Right cardiac atrium (tissue), 5 donors: ENCODE measurements at regions not wholly inside any gene's neighbourhood (a gene's known extent, or its start where the extent isn't known, plus 50 kb on each side); places are given as distances from the start of the nearest gene placed in this dataset.

Experiments used
- ATAC-seq, 2 donors: fragments of 200-7000 bp; cut with Tn5 transposase; one replicate each; pipeline versions ENCODE4 v1.8.0 to v1.9.1; 2020; ENCODE audit warnings: moderate library complexity in 2 of 2, mild to moderate bottlenecking in 1 of 2
- DNase-seq, 3 donors: peaks; one replicate each; pipeline ENCODE4 v3.0.0-alpha.2; 2020
- H3K27ac ChIP-seq: one replicate; pipeline ENCODE4 v1.5.1; 2013; ENCODE audit warnings: mild to moderate bottlenecking, low read length, control low read depth, moderate library complexity
- H3K27me3 ChIP-seq: one replicate; pipeline ENCODE4 v1.6.1; 2013; ENCODE audit not compliant: control insufficient read depth, insufficient read depth
- H3K4me1 ChIP-seq: one replicate; pipeline ENCODE4 v1.6.1; 2013; ENCODE audit warnings: low read length; ENCODE audit not compliant: control insufficient read depth, insufficient read depth
- H3K4me3 ChIP-seq: one replicate; pipeline ENCODE4 v1.5.1; 2013; ENCODE audit warnings: low read length, control low read depth
- H3K9me3 ChIP-seq: one replicate; pipeline ENCODE4 v1.6.1; 2013; ENCODE audit warnings: low read length; ENCODE audit not compliant: control insufficient read depth
- WGBS: extraction: QIAGEN DNeasy Blood & Tissue Kit; methylation state at CpG from one replicate; pipeline ENCODE4 v1.1.7; 2013; 5-methylcytosine and 5-hydroxymethylcytosine counted together
- intact Hi-C, 4 donors: fragments of 100-400 bp; cut with DNase I; formaldehyde crosslinking; loops; one replicate each; pipeline versions ENCODE4 v1.11.0 to v1.14.0; 2022 to 2023
- donor health status: healthy with polysubstance abuse.
- donor health status: DM: no; HTN: yes; CAD: no.
- donor health status: DM: no; HTN: no; CAD: no.
- donor health status: DM: no; HTN: yes; CAD: no; lungs with severe emphysema.
- donor health status: DM: yes; HTN: yes; CAD: no.

DNA sequence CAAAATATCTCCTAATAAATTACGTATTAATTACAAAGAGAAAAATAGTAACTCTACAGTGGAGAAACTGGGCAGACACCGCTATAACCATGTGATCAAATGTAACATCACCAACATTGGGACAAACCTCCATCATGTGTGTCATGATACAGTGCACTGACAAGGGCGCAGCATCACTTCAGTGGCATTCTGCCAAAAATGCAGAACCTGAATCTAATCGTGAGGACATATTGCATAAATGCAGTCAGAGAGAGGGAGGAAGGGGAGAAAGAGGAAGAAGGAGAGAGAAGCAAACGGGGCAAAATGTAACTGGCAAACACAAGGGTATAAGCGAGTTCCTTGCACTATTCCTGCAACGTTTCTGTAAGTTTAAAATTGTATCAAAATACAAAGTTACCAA lies 74.2 kb upstream of the MARCHF10 start:
- Histone ChIP-seq H3K4me1 (no peaks in the 10 kb centered on the region), H3K4me3 (no peak overlapping the region), H3K9me3 (no peaks in the 10 kb centered on the region), H3K27ac (no peak overlapping the region), H3K27me3 (peaks cover 4% of the 10 kb centered on the region)
- 77% methylated on average over 7 of the region's 7 CpGs for WGBS
- intact Hi-C loops, result no loop called here
- ATAC-seq (no peak), DNase-seq (no peak)

DNA sequence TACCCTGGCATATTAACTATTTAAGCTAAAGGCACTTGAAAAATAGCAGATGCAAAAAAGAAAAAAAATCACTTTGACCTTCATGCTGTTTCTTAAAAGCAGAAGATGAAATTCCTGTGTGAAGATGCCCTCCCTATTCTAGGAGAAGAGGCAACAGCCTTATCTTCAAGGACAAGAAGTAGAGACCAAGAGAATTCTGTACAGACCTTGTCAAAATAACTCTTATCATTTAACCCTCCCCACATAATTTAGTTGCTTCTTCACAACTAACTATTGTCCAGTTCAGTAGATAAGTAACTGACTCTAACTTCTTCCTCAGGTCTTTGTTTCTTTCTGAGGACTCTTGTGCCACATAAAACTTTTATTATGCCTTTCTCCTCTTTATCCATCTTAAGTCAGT lies 72.0 kb upstream of the MARCHF10 start:
- H3K4me1 ChIP-seq, result no peaks in the 10 kb centered on the region
- no peaks in the 10 kb centered on the region for H3K9me3 ChIP-seq
- ATAC-seq (no peak), DNase-seq (no peak)
- H3K27ac ChIP-seq, result no peak overlapping the region
- peaks cover 4% of the 10 kb centered on the region for H3K27me3 ChIP-seq
- no peak overlapping the region for H3K4me3 ChIP-seq
- intact Hi-C loops, result no loop called here

DNA sequence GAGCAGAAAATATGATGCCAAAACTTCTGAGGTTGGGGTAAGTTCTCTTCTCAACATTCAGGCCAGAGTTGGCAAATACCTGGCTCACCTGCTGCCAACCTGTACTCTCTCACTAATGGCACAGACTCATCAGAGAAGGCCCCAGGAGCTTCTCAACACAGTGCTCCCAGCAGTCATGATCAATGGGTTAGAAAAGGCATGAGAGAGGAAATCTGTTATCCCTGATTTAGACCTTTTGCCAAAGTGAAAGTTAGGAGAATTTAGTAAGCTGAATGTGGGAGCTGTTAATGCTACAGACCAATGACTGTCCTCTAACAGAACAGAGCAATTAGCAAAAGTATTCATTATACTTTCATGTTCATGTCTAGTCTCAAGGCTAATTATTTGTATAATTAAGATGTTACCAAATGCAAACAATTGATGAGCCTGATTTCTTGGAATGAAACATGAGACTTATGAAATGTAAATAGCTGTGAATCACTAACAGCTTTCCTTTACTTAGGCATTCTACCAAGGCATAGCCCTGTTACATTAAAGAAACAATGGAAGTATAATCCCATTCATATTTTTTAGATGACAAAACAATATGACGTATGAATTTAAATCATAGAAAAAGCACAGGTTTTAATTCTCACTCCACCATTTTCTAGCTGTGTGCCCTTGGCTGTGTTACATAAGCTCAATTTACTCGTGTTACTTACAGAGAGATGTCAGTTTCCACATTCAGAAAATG lies 68.7 kb upstream of the MARCHF10 start:
- Histone ChIP-seq H3K27me3 (peaks cover 4% of the 10 kb centered on the region), H3K9me3 (no peaks in the 10 kb centered on the region), H3K27ac (no peak overlapping the region), H3K4me3 (no peak overlapping the region), H3K4me1 (no peaks in the 10 kb centered on the region)
- no peak for DNase-seq
- 88% methylated on average over 2 of the region's 2 CpGs for WGBS
- no peak for ATAC-seq
- intact Hi-C loops, result no loop called here

DNA sequence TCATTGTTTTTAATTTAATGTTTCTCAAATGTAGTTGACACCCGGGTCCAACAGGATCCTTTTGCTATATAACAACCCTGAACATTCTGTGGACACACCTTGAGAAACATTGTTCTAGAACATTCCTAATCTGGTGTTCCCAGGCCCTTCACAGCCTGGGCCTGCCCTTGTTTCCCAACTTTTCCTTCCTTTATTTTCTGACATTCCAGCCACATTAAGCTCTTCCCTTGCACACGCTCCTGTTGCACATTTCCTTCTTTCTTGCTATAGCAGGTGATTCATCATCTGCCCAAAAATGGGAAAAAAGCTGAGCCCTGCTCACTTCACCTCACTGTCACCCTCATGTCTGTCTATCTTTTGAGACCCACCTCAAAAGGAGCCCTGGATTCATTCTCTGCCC lies 67.9 kb upstream of the MARCHF10 start:
- no peak overlapping the region for H3K4me3 ChIP-seq
- WGBS, result 81% methylated on average over 2 of the region's 2 CpGs
- H3K27ac ChIP-seq, result no peak overlapping the region
- H3K27me3 ChIP-seq, result peaks cover 4% of the 10 kb centered on the region
- H3K4me1 ChIP-seq, result no peaks in the 10 kb centered on the region
- peak; percentile 50 to 62 for ATAC-seq
- intact Hi-C loops, result no loop called here
- DNase-seq, result no peak
- no peaks in the 10 kb centered on the region for H3K9me3 ChIP-seq

DNA sequence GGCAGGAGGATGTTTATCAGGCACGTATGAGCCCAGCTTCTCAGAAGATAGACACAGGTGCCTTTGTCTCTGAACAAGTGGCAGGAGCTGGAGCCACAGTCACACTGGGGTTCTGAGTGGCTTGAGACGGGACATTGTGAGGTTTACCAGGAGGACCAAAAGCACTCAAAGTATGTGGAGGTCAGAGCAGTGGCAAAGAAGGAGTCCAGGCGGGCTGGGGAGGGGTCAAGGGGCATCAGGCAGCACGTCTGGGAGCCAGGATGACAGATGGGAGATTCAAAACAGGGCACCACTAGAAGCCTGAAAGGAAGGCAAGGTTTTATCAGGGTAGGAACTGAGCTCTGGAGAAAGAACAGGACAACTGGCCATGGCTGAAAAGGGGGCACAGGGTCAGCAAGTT lies 67.2 kb upstream of the MARCHF10 start:
- Histone ChIP-seq H3K9me3 (no peaks in the 10 kb centered on the region), H3K27me3 (peaks cover 4% of the 10 kb centered on the region), H3K4me3 (no peak overlapping the region), H3K27ac (no peak overlapping the region), H3K4me1 (no peaks in the 10 kb centered on the region)
- intact Hi-C loops, result no loop called here
- ATAC-seq (no peak), DNase-seq (no peak)
- WGBS, result 87% methylated on average over 4 of the region's 4 CpGs

DNA sequence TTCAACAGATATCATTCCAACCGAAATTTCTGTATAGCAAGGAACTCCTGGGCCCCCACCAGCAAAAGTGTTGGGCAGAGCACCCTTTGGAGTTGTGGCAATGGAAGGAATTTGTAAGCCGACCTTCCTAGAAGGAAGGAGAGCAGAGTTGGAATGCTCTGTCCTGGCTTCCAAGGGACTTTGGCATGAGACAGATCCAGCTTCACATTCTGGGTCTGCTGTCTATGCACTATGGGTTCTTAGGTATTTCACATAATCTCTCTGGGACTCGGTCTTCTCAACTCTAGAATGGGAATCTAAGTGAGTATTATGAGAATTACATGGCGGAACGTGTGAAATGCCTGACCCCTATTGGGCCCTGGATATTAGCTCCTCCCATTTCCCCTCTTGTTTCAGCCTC lies 63.2 kb upstream of the MARCHF10 start:
- 90% methylated on average over 5 of the region's 5 CpGs for WGBS
- Histone ChIP-seq H3K9me3 (no peaks in the 10 kb centered on the region), H3K27ac (no peak overlapping the region), H3K4me1 (no peaks in the 10 kb centered on the region), H3K27me3 (no peaks in the 10 kb centered on the region), H3K4me3 (no peak overlapping the region)
- intact Hi-C loops, result no loop called here
- no peak for ATAC-seq
- no peak for DNase-seq

DNA sequence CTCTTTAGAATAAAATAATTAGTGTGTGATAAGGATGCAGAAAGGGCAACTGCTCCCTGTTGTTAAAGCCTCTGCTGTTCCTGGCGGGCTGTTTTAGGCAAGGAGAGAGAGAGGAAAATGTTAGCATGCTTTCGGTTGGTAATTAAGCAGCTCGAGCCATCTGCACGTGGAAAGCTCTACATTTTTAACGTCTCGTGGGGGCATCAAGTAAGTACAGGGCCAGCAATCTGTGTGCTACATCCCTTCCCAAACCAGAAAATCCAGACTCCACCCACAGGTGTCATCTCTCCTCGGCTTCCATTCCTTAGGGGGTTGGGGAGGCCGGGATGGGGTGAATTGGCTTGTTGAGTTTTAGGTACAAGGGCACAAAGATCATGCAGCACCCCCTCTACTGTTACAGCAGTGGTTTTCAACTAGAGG lies 62.4 kb upstream of the MARCHF10 start:
- no peak for ATAC-seq
- 53% methylated on average over 8 of the region's 8 CpGs for WGBS

DNA sequence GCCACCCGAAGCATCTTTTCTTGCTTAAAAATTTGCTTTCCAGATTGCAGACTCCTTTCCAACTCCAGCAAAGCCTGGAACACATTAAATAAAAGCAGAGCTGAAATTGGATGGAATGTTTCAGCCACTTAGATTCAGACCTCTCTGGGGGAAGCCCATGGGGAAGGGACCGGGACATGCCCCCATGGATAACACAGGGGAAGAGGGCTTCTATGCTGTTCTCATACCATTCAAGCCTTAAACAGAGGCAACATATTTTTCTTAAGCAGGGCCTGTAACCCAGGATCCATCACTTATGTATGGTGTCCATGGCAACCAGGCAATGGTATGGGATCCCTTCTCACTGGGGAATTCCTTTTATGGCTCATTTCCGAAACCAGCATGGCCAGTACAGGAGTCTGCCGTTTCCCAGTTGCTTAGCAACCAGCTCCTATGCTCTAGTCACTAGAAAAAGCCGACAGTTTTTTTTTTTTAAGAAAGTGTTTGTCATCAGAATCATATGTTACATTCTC lies 62.0 kb upstream of the MARCHF10 start:
- intact Hi-C loops, result no loop called here
- WGBS, result 56% methylated on average over 5 of the region's 5 CpGs

More for the DNA sequence above, 62.4 kb upstream of the MARCHF10 start:
- intact Hi-C loops, result no loop called here
- H3K27ac ChIP-seq, result no peak overlapping the region
- H3K4me3 ChIP-seq, result no peak overlapping the region
- no peak for DNase-seq
- no peaks in the 10 kb centered on the region for H3K4me1 ChIP-seq
- no peaks in the 10 kb centered on the region for H3K9me3 ChIP-seq
- no peaks in the 10 kb centered on the region for H3K27me3 ChIP-seq

DNA sequence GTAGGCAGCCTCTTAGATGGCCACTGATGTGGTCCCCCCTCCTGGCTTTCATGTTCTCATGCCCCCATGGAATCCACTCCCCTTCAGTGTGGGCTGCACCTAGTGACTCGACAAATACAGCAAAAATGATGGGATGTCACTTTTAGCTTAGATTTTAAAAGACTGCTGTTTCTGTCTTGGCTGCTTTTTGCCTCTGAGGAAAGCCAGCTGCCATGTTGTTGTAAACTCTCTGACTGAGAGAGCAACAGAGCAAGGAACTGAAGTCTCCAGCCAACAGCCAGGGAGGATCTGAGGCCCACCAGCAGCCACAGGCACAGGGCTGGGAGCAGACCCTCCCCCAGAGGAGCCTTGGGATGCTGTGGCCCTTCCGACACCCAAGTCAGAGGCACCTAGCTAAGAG lies 60.6 kb upstream of the MARCHF10 start:
- Histone ChIP-seq H3K9me3 (no peaks in the 10 kb centered on the region), H3K27ac (no peak overlapping the region), H3K4me3 (no peak overlapping the region), H3K4me1 (no peaks in the 10 kb centered on the region), H3K27me3 (no peaks in the 10 kb centered on the region)
- intact Hi-C loops, result no loop called here
- DNase-seq (no peak), ATAC-seq (no peak)
- WGBS, result 71% methylated on average over 2 of the region's 2 CpGs

More for the DNA sequence above, 62.0 kb upstream of the MARCHF10 start:
- H3K27ac ChIP-seq, result no peak overlapping the region
- no peak overlapping the region for H3K4me3 ChIP-seq
- no peaks in the 10 kb centered on the region for H3K27me3 ChIP-seq
- no peak for DNase-seq
- H3K4me1 ChIP-seq, result no peaks in the 10 kb centered on the region
- no peaks in the 10 kb centered on the region for H3K9me3 ChIP-seq
- no peak for ATAC-seq

DNA sequence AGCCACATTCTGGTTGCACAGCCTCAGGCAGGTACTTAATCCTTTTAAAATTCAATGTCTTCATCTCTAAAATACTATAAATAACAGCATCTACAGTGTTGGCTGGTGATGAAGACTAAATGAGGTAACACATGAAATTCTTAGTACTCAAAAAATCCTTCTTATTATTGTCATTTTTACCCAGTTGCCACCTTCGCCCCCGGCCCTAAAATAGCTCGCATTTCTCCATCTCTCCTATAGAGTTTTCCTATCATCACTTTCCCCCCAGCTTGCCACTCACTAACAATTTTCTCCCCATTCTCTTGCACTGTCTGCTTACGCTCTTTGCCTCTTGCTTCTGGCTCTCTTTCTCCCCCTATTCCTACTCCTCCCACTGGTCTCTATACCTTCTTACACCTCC lies 59.9 kb upstream of the MARCHF10 start:
- intact Hi-C loops, result no loop called here
- no peak overlapping the region for H3K4me3 ChIP-seq
- no peak for ATAC-seq
- no peaks in the 10 kb centered on the region for H3K9me3 ChIP-seq
- H3K27me3 ChIP-seq, result no peaks in the 10 kb centered on the region
- H3K27ac ChIP-seq, result no peak overlapping the region
- no peak for DNase-seq
- 91% methylated on average over 4 of the region's 4 CpGs for WGBS
- no peaks in the 10 kb centered on the region for H3K4me1 ChIP-seq

DNA sequence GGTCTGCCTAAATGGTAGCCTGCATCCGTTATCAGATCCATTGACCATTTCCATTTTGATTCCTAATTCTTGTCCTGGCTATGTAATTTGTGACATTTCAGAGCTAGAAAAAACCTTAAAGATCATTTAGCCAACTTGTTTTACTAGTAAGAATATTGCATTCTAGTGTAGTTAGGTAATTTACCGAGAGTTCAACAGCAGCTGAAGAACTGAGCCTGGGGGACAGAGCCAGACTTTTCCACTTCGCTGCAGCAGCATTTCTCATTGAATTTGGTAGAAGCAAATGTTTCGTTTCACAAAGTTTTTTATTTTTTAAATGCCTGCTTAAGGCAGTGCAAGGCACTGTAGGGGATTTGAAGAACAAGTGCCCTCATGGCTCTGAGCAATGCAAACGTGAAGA lies 59.2 kb upstream of the MARCHF10 start:
- ATAC-seq (no peak), DNase-seq (no peak)
- no peak overlapping the region for H3K27ac ChIP-seq
- no peaks in the 10 kb centered on the region for H3K4me1 ChIP-seq
- H3K9me3 ChIP-seq, result no peaks in the 10 kb centered on the region
- no peaks in the 10 kb centered on the region for H3K27me3 ChIP-seq
- no peak overlapping the region for H3K4me3 ChIP-seq
- WGBS, result 74% methylated on average over 5 of the region's 5 CpGs
- intact Hi-C loops, result no loop called here

DNA sequence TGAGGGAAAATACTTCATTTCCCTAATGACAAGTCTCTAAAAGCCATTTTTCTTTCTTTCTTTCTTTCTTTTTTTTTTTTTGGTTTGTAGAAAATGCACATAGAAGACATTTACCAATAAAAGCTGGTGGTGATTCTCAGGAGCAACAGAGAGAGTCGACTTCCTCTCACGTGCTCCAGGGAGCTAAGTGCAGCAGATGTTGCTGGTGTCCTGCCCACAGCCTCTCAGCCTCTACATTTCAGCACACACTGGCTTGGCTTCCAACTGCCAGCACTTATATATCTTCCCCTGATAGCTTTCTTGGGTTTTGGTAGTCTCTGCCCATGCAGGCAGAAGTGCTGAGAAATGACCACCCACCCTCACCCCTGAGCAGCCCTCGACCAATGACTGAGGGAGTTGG lies 58.4 kb upstream of the MARCHF10 start:
- intact Hi-C loops, result no loop called here
- Histone ChIP-seq H3K4me3 (no peak overlapping the region), H3K4me1 (no peaks in the 10 kb centered on the region), H3K27ac (no peak overlapping the region), H3K27me3 (no peaks in the 10 kb centered on the region), H3K9me3 (no peaks in the 10 kb centered on the region)
- DNase-seq (no peak), ATAC-seq (no peak)
- WGBS, result 65% methylated on average over 3 of the region's 3 CpGs
